Endodermal cell (in vitro differentiated cells): ENCODE measurements at regions not wholly inside any gene's neighbourhood (a gene's known extent, or its start where the extent isn't known, plus 50 kb on each side); places are given as distances from the start of the nearest gene placed in this dataset.

Experiments
- DNase-seq: peaks from one replicate; pipeline ENCODE4 v3.0.0-alpha.2; 2017
- H3K27ac ChIP-seq: 2 replicates; pipeline ENCODE4 v1.5.1; 2013; ENCODE audit warnings: mild to moderate bottlenecking, low read depth, low read length, moderate library complexity
- H3K27me3 ChIP-seq: 2 replicates; pipeline ENCODE4 v1.6.1; 2013; ENCODE audit warnings: mild to moderate bottlenecking, low read length, moderate library complexity; ENCODE audit not compliant: insufficient read depth, control insufficient read depth, poor library complexity, severe bottlenecking
- H3K36me3 ChIP-seq: 2 replicates; pipeline ENCODE4 v1.7.0; 2013; ENCODE audit warnings: mild to moderate bottlenecking, low read length, moderate library complexity; ENCODE audit not compliant: control insufficient read depth, insufficient read depth
- H3K4me1 ChIP-seq: one replicate; pipeline ENCODE4 v1.7.0; 2013; ENCODE audit warnings: low read length; ENCODE audit not compliant: control insufficient read depth, insufficient read depth
- H3K4me3 ChIP-seq: 2 replicates; pipeline ENCODE4 v1.5.1; 2013; ENCODE audit warnings: mild to moderate bottlenecking, low read length, moderate library complexity
- H3K9ac ChIP-seq: 2 replicates; pipeline ENCODE4 v1.6.1; 2013; ENCODE audit warnings: mild to moderate bottlenecking, low read length, moderate library complexity; ENCODE audit not compliant: poor library complexity, severe bottlenecking; ENCODE audit errors: extremely low read depth
- H3K9me3 ChIP-seq: 2 replicates; pipeline ENCODE4 v1.6.1; 2013; ENCODE audit warnings: mild to moderate bottlenecking, low read length, moderate library complexity; ENCODE audit not compliant: control insufficient read depth
- H3K27ac Mint-ChIP-seq: 2 replicates; pipeline ENCODE4 v1.8.0; 2020; ENCODE audit warnings: mixed read lengths
- H3K27me3 Mint-ChIP-seq: 2 replicates; pipeline ENCODE4 v1.8.0; 2021; ENCODE audit warnings: mild to moderate bottlenecking, mixed read lengths; ENCODE audit not compliant: insufficient read depth
- H3K36me3 Mint-ChIP-seq: 2 replicates; pipeline ENCODE4 v1.8.0; 2020; ENCODE audit warnings: low read depth, mixed read lengths
- H3K4me1 Mint-ChIP-seq: 2 replicates; pipeline ENCODE4 v1.8.0; 2020; ENCODE audit warnings: mixed read lengths
- H3K4me3 Mint-ChIP-seq: 2 replicates; pipeline ENCODE4 v1.8.0; 2020; ENCODE audit warnings: mild to moderate bottlenecking, moderate library complexity, mixed read lengths
- H3K9me3 Mint-ChIP-seq: 2 replicates; pipeline ENCODE4 v1.8.0; 2020; ENCODE audit warnings: mild to moderate bottlenecking, mixed read lengths
- CTCF ChIP-seq: fragments of 200-600 bp; sonication (generic); conservative IDR thresholded peaks from 2 replicates; pipeline ENCODE4 v1.5.0; 2021; ENCODE audit warnings: antibody characterized with exemption, mild to moderate bottlenecking
- WGBS, 2 experiments: methylation state at CpG; one replicate each; pipeline versions ENCODE4 v1.1.5 to v1.1.7; 2013; ENCODE audit warnings: missing lambda C conversion rate in 2 of 2, mixed read lengths in 1 of 2; ENCODE audit not compliant: insufficient coverage in 1 of 2, insufficient read length in 1 of 2; 5-methylcytosine and 5-hydroxymethylcytosine counted together

- Mint-ChIP-seq H3K4me3 (no peak overlapping the region), H3K4me1 (no peaks in the 10 kb centered on the region), H3K27ac (no peak overlapping the region), H3K9me3 (peaks cover 4% of the 10 kb centered on the region), H3K36me3 (no peaks in the 10 kb centered on the region), H3K27me3 (no peaks in the 10 kb centered on the region)
- TF ChIP-seq CTCF = no peak
- no peak overlapping the region for H3K4me3 ChIP-seq
- peaks cover 15% of the 10 kb centered on the region for H3K9me3 ChIP-seq
- 90 to 100% methylated on average over 1 of the region's 3 CpGs for WGBS, 2 experiments
- no peaks in the 10 kb centered on the region for H3K27me3 ChIP-seq
- H3K36me3 ChIP-seq = no peaks in the 10 kb centered on the region
- H3K4me1 ChIP-seq = no peaks in the 10 kb centered on the region
- H3K9ac ChIP-seq = no peak overlapping the region
- DNase-seq = no peak
- H3K27ac ChIP-seq = no peak overlapping the region
These were observed 955.9 kb downstream of the SLITRK5 start for GRCh38 chr13:88627071-88627470.

DNA sequence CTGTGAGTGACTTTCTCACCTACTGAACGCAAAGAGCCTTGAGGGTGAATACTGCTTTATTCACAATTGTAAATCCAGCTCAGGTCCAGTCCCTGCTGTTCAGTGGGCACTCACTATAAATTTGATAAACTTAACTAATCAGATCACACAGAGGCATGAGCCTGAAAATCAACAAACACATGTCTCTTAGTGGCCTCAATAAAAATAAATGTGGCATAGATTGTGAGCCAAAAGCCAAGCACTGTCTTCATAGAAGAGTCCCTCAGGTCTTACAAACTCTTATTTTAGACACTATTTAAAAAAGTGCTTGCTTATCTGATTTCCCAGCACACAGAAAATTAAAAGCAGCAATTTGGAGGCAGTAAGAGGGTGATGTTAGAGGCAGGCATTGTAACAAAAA lies 957.7 kb downstream of the SLITRK5 start:
- H3K9ac ChIP-seq = no peak overlapping the region
- Mint-ChIP-seq H3K4me3 (no peak overlapping the region), H3K27ac (no peak overlapping the region), H3K9me3 (no peaks in the 10 kb centered on the region), H3K27me3 (no peaks in the 10 kb centered on the region), H3K36me3 (no peaks in the 10 kb centered on the region), H3K4me1 (no peaks in the 10 kb centered on the region)
- DNase-seq = no peak
- no peak overlapping the region for H3K27ac ChIP-seq
- peaks cover 7% of the 10 kb centered on the region for H3K9me3 ChIP-seq
- no peak overlapping the region for H3K4me3 ChIP-seq
- H3K27me3 ChIP-seq = no peaks in the 10 kb centered on the region
- H3K36me3 ChIP-seq = no peaks in the 10 kb centered on the region
- H3K4me1 ChIP-seq = no peaks in the 10 kb centered on the region
- no peak for TF ChIP-seq CTCF
- WGBS, 2 experiments = no CpG with 5 or more reads among the region's 1 CpG

- no peak overlapping the region for H3K4me3 ChIP-seq
- TF ChIP-seq CTCF = no peak
- no peaks in the 10 kb centered on the region for H3K36me3 Mint-ChIP-seq
- no peak overlapping the region for H3K4me3 Mint-ChIP-seq
- no CpG with 5 or more reads among the region's 1 CpG for WGBS, 2 experiments
- no peaks in the 10 kb centered on the region for H3K27me3 Mint-ChIP-seq
- DNase-seq = no peak
- H3K9me3 ChIP-seq = peaks cover 6% of the 10 kb centered on the region
- H3K36me3 ChIP-seq = no peaks in the 10 kb centered on the region
- no peak overlapping the region for H3K9ac ChIP-seq
- no peaks in the 10 kb centered on the region for H3K4me1 ChIP-seq
- peaks cover 11% of the 10 kb centered on the region for H3K9me3 Mint-ChIP-seq
- H3K27me3 ChIP-seq = no peaks in the 10 kb centered on the region
- no peaks in the 10 kb centered on the region for H3K4me1 Mint-ChIP-seq
- no peak overlapping the region for H3K27ac ChIP-seq
- H3K27ac Mint-ChIP-seq = no peak overlapping the region
These were observed 966.8 kb downstream of the SLITRK5 start for GRCh38 chr13:88637935-88638334.
